ENCODE measurements at regions not wholly inside any gene's neighbourhood (a gene's known extent, or its start where the extent isn't known, plus 50 kb on each side); places are given as distances from the start of the nearest gene placed in this dataset.

DNA sequence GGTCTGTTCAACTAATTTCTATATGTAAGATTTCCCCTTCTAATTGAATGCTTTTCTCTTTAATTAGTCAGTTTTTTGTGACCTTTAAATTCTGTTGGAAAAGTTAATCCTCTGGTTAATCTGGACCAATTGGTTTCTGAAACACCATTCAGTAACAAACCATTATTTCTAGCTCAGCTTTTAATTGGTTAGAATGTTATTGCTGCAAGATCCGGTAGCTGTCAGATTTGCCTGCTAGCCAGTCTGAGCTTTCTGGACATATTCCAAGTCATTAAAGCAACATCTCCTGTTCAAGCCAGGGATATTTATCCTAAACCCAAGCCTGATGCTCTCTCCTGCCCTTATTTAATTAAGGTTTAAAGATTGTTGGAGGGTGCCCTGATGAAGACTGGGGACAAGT is 55.1 kb upstream of the FBXL4 start:
- DNase-seq (ENCODE audit: low read depth): no peak
- no peak for TF ChIP-seq CTCF (IDR thresholded peaks at IDR 0.05; ENCODE audit: control insufficient read depth, insufficient read depth, low read depth, low read length, missing control alignments)
- H3K4me3 ChIP-seq (ENCODE audit: control insufficient read depth, low read depth, low read length): no peak overlapping the region

DNA sequence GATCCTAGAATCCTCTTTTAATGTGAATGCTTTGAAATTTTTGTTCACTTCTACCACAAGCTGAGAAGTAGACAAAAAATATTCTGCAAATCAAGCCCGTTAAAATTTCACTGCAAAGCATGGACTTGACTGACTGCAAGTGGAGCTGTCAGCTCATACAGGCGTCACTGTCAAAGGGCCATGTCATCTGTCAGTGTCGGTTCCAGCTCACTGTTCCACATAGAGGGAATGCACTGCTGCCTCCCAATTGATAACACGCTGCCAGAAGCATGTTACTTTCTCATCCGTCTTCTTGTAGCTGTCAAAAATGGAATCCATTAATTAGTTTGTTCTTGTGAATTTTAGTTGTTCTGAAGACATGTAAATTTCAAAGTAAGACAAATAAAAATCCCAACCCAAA is 50.4 kb upstream of the FBXL4 start:
- no peak for DNase-seq (ENCODE audit: low read depth)
- no peak for TF ChIP-seq CTCF (IDR thresholded peaks at IDR 0.05; ENCODE audit: control insufficient read depth, insufficient read depth, low read depth, low read length, missing control alignments)
- no peak overlapping the region for H3K4me3 ChIP-seq (ENCODE audit: control insufficient read depth, low read depth, low read length)
